GM19328 (cell line): ENCODE measurements at regions not wholly inside any gene's neighbourhood (a gene's known extent, or its start where the extent isn't known, plus 50 kb on each side); places are given as distances from the start of the nearest gene placed in this dataset.

Experiments used
- ATAC-seq: cut with Tn5 transposase; IDR thresholded peaks from one replicate; pipeline ENCODE4 v1.9.1; 2021; ENCODE audit warnings: mild to moderate bottlenecking, moderate library complexity; ENCODE audit not compliant: unreplicated experiment

GRCh38 chr10:92789786-92790185 lies 58.5 kb upstream of the EXOC6 start:
- no peak for ATAC-seq

- no peak for ATAC-seq
Observed at GRCh38 chr10:92790440-92790839, 57.9 kb upstream of the EXOC6 start.

- no peak for ATAC-seq
Observed at GRCh38 chr10:92792661-92793060, 55.7 kb upstream of the EXOC6 start.
